Transverse colon (tissue), 4 donors: ENCODE measurements at regions not wholly inside any gene's neighbourhood (a gene's known extent, or its start where the extent isn't known, plus 50 kb on each side); places are given as distances from the start of the nearest gene placed in this dataset.

Source experiments
- DNase-seq: peaks from one replicate; pipeline ENCODE4 v3.0.0-alpha.2; 2019
- H3K27ac ChIP-seq, 4 donors: fragments of 200-600 bp; sonication (generic); 2 replicates each; pipeline ENCODE4 v1.5.1; 2016 to 2018; ENCODE audit warnings: inconsistent platforms in 4 of 4
- H3K27me3 ChIP-seq: fragments of 200-600 bp; sonication (generic); 2 replicates; pipeline ENCODE4 v1.5.1; 2017; ENCODE audit warnings: inconsistent platforms
- H3K36me3 ChIP-seq, 4 donors: fragments of 200-600 bp; sonication (generic); 2 replicates each; pipeline ENCODE4 v1.5.1; 2017 to 2019; ENCODE audit warnings: inconsistent platforms in 4 of 4
- H3K4me1 ChIP-seq, 4 donors: fragments of 200-600 bp; sonication (generic); 2 replicates each; pipeline ENCODE4 v1.5.1; 2017 to 2020; ENCODE audit warnings: inconsistent platforms in 4 of 4
- H3K4me3 ChIP-seq, 4 donors: fragments of 200-600 bp; sonication (generic); 1 replicate in 1 of 4; 2 replicates in 3 of 4; pipeline versions ENCODE4 v1.5.1 to v1.6.1; 2017 to 2019; ENCODE audit warnings: inconsistent platforms in 4 of 4
- H3K9me3 ChIP-seq, 2 donors: fragments of 200-600 bp; sonication (generic); 2 replicates each; pipeline ENCODE4 v1.5.1; 2017 to 2019; ENCODE audit warnings: inconsistent platforms in 2 of 2
- EP300 ChIP-seq: sonication (generic); formaldehyde crosslinking; IDR thresholded peaks from one replicate; pipeline ENCODE4 v1.6.1; 2017; ENCODE audit warnings: antibody characterized with exemption, low read depth
- POLR2A ChIP-seq: fragments of 450-650 bp; IDR thresholded peaks from one replicate; pipeline ENCODE4 v1.6.1; 2016; ENCODE audit warnings: antibody characterized with exemption, mild to moderate bottlenecking, moderate library complexity
- POLR2AphosphoS5 ChIP-seq, 3 donors: sonication (generic); formaldehyde crosslinking; IDR thresholded peaks; one replicate each; pipeline ENCODE4 v1.6.1; 2016; ENCODE audit warnings: antibody characterized with exemption in 3 of 3
- WGBS, 2 donors: methylation state at CpG; one replicate each; pipeline ENCODE4 v1.1.5; 2018; ENCODE audit warnings: low coverage in 1 of 2; 5-methylcytosine and 5-hydroxymethylcytosine counted together
- in situ Hi-C, 4 donors: fragments of 200-750 bp; cut with MboI; loops; one replicate each; pipeline versions ENCODE4 v1.15.0 to v1.15.1; 2017; ENCODE audit warnings: low sequenced_read_pairs in 3 of 4, low pct_ligation_motif_present in 1 of 4, low pct_unique_long_range_greater_than_20kb in 1 of 4
- intact Hi-C: fragments of 100-400 bp; cut with DNase I; formaldehyde crosslinking; loops from one replicate; pipeline ENCODE4 v1.15.1; 2023; ENCODE audit warnings: low total_unique reads
- TF ChIP-seq, protein P1 (sequence below), 5 experiments: fragments of 200-600 bp in 3 of 5; fragments of 450-650 bp in 2 of 5; sonication (generic) in 3 of 5; IDR thresholded peaks; 1 replicate in 2 of 5; 2 replicates in 3 of 5; pipeline ENCODE4 v1.5.1; 2016 to 2017; ENCODE audit warnings: antibody characterized with exemption in 5 of 5, inconsistent platforms in 3 of 5, mild to moderate bottlenecking in 2 of 5, moderate library complexity in 1 of 5

DNA sequence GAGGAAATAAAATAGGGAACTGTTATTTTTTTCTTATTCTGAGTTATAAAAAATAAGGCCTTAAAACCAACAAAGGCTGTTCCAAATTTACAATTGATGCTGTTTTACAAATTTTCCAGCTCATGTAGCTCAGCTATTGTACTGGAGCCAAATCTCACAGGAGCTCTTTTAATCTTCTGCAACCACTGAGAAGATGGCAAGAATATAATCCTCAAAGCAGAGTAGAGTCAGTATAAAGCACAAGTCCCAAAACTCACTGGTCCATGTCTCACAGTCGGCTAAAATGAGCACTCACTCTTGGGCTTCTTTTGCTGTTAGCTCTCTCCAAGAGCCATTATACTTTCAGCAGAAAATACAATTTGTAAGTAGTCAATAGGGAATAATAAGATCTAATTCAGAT, 1074.4 kb upstream of the PRR20A start:
- DNase-seq: no peak
- Histone ChIP-seq H3K4me3 (no peak overlapping the region), H3K4me1 (no peaks in the 10 kb centered on the region), H3K27me3 (no peaks in the 10 kb centered on the region), H3K27ac (no peak overlapping the region), H3K9me3 (no peaks in the 10 kb centered on the region), H3K36me3 (no peaks in the 10 kb centered on the region)
- in situ Hi-C loops: no loop called here
- intact Hi-C loops: no loop called here
- TF ChIP-seq, protein P1, sequence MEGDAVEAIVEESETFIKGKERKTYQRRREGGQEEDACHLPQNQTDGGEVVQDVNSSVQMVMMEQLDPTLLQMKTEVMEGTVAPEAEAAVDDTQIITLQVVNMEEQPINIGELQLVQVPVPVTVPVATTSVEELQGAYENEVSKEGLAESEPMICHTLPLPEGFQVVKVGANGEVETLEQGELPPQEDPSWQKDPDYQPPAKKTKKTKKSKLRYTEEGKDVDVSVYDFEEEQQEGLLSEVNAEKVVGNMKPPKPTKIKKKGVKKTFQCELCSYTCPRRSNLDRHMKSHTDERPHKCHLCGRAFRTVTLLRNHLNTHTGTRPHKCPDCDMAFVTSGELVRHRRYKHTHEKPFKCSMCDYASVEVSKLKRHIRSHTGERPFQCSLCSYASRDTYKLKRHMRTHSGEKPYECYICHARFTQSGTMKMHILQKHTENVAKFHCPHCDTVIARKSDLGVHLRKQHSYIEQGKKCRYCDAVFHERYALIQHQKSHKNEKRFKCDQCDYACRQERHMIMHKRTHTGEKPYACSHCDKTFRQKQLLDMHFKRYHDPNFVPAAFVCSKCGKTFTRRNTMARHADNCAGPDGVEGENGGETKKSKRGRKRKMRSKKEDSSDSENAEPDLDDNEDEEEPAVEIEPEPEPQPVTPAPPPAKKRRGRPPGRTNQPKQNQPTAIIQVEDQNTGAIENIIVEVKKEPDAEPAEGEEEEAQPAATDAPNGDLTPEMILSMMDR (IDR thresholded peaks at IDR 0.05): no peak
- TF ChIP-seq POLR2AphosphoS5 (IDR thresholded peaks at IDR 0.05) (no peak), EP300 (no peak), POLR2A (no peak)
- whole genome bisulfite sequencing, 2 donors: 85 to 100% methylated on average over 1 of the region's 1 CpG

GRCh38 chr13:56102641-56103040, 1038.1 kb upstream of the PRR20A start:
- 60 to 91% methylated on average over 1 of the region's 1 CpG for WGBS, 2 donors
- Histone ChIP-seq H3K27ac (no peak overlapping the region), H3K27me3 (no peaks in the 10 kb centered on the region), H3K4me3 (no peak overlapping the region), H3K4me1 (no peaks in the 10 kb centered on the region), H3K36me3 (no peaks in the 10 kb centered on the region), H3K9me3 (peaks cover 0 to 4% of the 10 kb centered on the region in 2 donors)
- TF ChIP-seq POLR2AphosphoS5 (IDR thresholded peaks at IDR 0.05): no peak
- TF ChIP-seq, protein P1 (IDR thresholded peaks at IDR 0.05): no peak
- TF ChIP-seq POLR2A: no peak
- TF ChIP-seq EP300: no peak
- in situ Hi-C loops: no loop called here
- DNase-seq: no peak
- intact Hi-C loops: no loop called here

- no peak overlapping the region for H3K4me3 ChIP-seq
- in situ Hi-C loops: no loop called here
- no peak for DNase-seq
- H3K9me3 ChIP-seq: no peaks in the 10 kb centered on the region
- TF ChIP-seq POLR2A (no peak), EP300 (no peak), POLR2AphosphoS5 (IDR thresholded peaks at IDR 0.05) (no peak)
- TF ChIP-seq, protein P1 (IDR thresholded peaks at IDR 0.05): no peak
- no peak overlapping the region for H3K27ac ChIP-seq
- no peaks in the 10 kb centered on the region for H3K36me3 ChIP-seq
- 41 to 42% methylated on average over 3 of the region's 3 CpGs for WGBS, 2 donors
- intact Hi-C loops: no loop called here
- no peaks in the 10 kb centered on the region for H3K4me1 ChIP-seq
- H3K27me3 ChIP-seq: no peaks in the 10 kb centered on the region
Observed at GRCh38 chr13:56110751-56111150, 1030.0 kb upstream of the PRR20A start.

DNA sequence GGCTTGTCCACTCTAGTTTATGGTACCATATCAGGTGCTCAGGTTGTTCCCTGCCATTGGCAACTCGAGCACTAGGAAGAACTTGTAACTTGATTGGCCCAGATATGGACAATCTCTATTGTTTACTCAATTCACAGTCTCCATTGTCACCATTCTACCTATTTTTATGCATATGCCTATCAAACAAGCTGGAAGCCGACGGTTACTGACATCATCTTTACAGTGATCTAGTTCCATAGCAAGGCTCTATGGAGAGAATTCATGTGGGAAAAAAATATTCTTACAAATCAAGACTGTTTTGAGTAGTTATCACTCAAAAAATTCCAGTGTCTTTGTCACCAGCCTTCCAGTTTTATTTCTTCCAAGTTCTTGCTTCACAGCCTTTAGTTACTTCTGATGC, 1006.2 kb upstream of the PRR20A start:
- 66 to 83% methylated on average over 3 of the region's 3 CpGs for WGBS, 2 donors
- TF ChIP-seq, protein P1 (IDR thresholded peaks at IDR 0.05): no peak
- TF ChIP-seq POLR2A (no peak), EP300 (no peak), POLR2AphosphoS5 (IDR thresholded peaks at IDR 0.05) (no peak)
- intact Hi-C loops: no loop called here
- in situ Hi-C loops: no loop called here
- no peaks in the 10 kb centered on the region for H3K36me3 ChIP-seq
- no peak for DNase-seq
- H3K9me3 ChIP-seq: no peaks in the 10 kb centered on the region
- no peaks in the 10 kb centered on the region for H3K27me3 ChIP-seq
- no peak overlapping the region for H3K4me3 ChIP-seq
- no peaks in the 10 kb centered on the region for H3K4me1 ChIP-seq
- H3K27ac ChIP-seq: no peak overlapping the region
